ENCODE measurements at regions not wholly inside any gene's neighbourhood (a gene's known extent, or its start where the extent isn't known, plus 50 kb on each side); places are given as distances from the start of the nearest gene placed in this dataset.

- TF ChIP-seq, protein P1, sequence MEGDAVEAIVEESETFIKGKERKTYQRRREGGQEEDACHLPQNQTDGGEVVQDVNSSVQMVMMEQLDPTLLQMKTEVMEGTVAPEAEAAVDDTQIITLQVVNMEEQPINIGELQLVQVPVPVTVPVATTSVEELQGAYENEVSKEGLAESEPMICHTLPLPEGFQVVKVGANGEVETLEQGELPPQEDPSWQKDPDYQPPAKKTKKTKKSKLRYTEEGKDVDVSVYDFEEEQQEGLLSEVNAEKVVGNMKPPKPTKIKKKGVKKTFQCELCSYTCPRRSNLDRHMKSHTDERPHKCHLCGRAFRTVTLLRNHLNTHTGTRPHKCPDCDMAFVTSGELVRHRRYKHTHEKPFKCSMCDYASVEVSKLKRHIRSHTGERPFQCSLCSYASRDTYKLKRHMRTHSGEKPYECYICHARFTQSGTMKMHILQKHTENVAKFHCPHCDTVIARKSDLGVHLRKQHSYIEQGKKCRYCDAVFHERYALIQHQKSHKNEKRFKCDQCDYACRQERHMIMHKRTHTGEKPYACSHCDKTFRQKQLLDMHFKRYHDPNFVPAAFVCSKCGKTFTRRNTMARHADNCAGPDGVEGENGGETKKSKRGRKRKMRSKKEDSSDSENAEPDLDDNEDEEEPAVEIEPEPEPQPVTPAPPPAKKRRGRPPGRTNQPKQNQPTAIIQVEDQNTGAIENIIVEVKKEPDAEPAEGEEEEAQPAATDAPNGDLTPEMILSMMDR (IDR thresholded peaks at IDR 0.05 in 8 of 11, conservative IDR thresholded peaks at IDR 0.05 in 3 of 11): no peak
- TF ChIP-seq POLR2AphosphoS5 (IDR thresholded peaks at IDR 0.05) (no peak), POLR2A (IDR thresholded peaks at IDR 0.05) (no peak)
Observed at GRCh38 chr21:16872616-16873015, 640.2 kb upstream of the CXADR start.

Measured in spleen (tissue), 7 donors.